ENCODE measurements at regions not wholly inside any gene's neighbourhood (a gene's known extent, or its start where the extent isn't known, plus 50 kb on each side); places are given as distances from the start of the nearest gene placed in this dataset.
"Not testable (repeated sequence)": the region's sequence is repeated elsewhere in the genome, so short reads cannot be mapped to it uniquely, and the experiment has no call there.

GRCh38 chr13:55029280-55029679, 2000.7 kb downstream of the OLFM4 start:
- H3K4me3 ChIP-seq (ENCODE audit: low read depth, low read length): no peak overlapping the region
- no peak for DNase-seq (ENCODE audit: low read depth)
- in situ Hi-C loops (cut with HindIII; ENCODE audit: low sequenced_read_pairs): no loop called here
- no peak for TF ChIP-seq CTCF (IDR thresholded peaks at IDR 0.05; ENCODE audit: low read depth, low read length, missing control alignments)

GRCh38 chr13:55038230-55038629, 2009.6 kb downstream of the OLFM4 start:
- no peak overlapping the region for H3K4me3 ChIP-seq (ENCODE audit: low read depth, low read length)
- in situ Hi-C loops (cut with HindIII; ENCODE audit: low sequenced_read_pairs): no loop called here
- TF ChIP-seq CTCF (IDR thresholded peaks at IDR 0.05; ENCODE audit: low read depth, low read length, missing control alignments): no peak
- no peak for DNase-seq (ENCODE audit: low read depth)

- DNase-seq (ENCODE audit: low read depth); in situ Hi-C loops (cut with HindIII; ENCODE audit: low sequenced_read_pairs): not testable (repeated sequence)
Measured at GRCh38 chr13:55053891-55054550, 2025.4 kb downstream of the OLFM4 start.

GRCh38 chr13:55055666-55056065, 2027.1 kb downstream of the OLFM4 start:
- DNase-seq (ENCODE audit: low read depth); in situ Hi-C loops (cut with HindIII; ENCODE audit: low sequenced_read_pairs); H3K4me3 ChIP-seq (ENCODE audit: low read depth, low read length): not testable (repeated sequence)

More at GRCh38 chr13:55053891-55054550, 2025.4 kb downstream of the OLFM4 start:
- not testable (repeated sequence) for H3K4me3 ChIP-seq (ENCODE audit: low read depth, low read length)

GRCh38 chr13:55062662-55063061, 2034.0 kb downstream of the OLFM4 start:
- in situ Hi-C loops (cut with HindIII; ENCODE audit: low sequenced_read_pairs): no loop called here
- H3K4me3 ChIP-seq (ENCODE audit: low read depth, low read length): no peak overlapping the region
- no peak for DNase-seq (ENCODE audit: low read depth)
- TF ChIP-seq CTCF (IDR thresholded peaks at IDR 0.05; ENCODE audit: low read depth, low read length, missing control alignments): no peak

- no peak for DNase-seq (ENCODE audit: low read depth)
- TF ChIP-seq CTCF (IDR thresholded peaks at IDR 0.05; ENCODE audit: low read depth, low read length, missing control alignments): no peak
- in situ Hi-C loops (cut with HindIII; ENCODE audit: low sequenced_read_pairs): no loop called here
- no peak overlapping the region for H3K4me3 ChIP-seq (ENCODE audit: low read depth, low read length)
Measured at GRCh38 chr13:55067946-55068345, 2039.3 kb downstream of the OLFM4 start.

- no peak overlapping the region for H3K4me3 ChIP-seq (ENCODE audit: low read depth, low read length)
- in situ Hi-C loops (cut with HindIII; ENCODE audit: low sequenced_read_pairs): no loop called here
- DNase-seq (ENCODE audit: low read depth): no peak
- TF ChIP-seq CTCF (IDR thresholded peaks at IDR 0.05; ENCODE audit: low read depth, low read length, missing control alignments): no peak
Measured at GRCh38 chr13:55069746-55070145, 2041.1 kb downstream of the OLFM4 start.

- in situ Hi-C loops (cut with HindIII; ENCODE audit: low sequenced_read_pairs): no loop called here
- TF ChIP-seq CTCF (IDR thresholded peaks at IDR 0.05; ENCODE audit: low read depth, low read length, missing control alignments): no peak
- DNase-seq (ENCODE audit: low read depth): no peak
Measured at GRCh38 chr13:55073000-55073399, 2044.4 kb downstream of the OLFM4 start.

More at GRCh38 chr13:55073000-55073399, 2044.4 kb downstream of the OLFM4 start:
- H3K4me3 ChIP-seq (ENCODE audit: low read depth, low read length): no peak overlapping the region
